ENCODE measurements at regions not wholly inside any gene's neighbourhood (a gene's known extent, or its start where the extent isn't known, plus 50 kb on each side); places are given as distances from the start of the nearest gene placed in this dataset.

DNA sequence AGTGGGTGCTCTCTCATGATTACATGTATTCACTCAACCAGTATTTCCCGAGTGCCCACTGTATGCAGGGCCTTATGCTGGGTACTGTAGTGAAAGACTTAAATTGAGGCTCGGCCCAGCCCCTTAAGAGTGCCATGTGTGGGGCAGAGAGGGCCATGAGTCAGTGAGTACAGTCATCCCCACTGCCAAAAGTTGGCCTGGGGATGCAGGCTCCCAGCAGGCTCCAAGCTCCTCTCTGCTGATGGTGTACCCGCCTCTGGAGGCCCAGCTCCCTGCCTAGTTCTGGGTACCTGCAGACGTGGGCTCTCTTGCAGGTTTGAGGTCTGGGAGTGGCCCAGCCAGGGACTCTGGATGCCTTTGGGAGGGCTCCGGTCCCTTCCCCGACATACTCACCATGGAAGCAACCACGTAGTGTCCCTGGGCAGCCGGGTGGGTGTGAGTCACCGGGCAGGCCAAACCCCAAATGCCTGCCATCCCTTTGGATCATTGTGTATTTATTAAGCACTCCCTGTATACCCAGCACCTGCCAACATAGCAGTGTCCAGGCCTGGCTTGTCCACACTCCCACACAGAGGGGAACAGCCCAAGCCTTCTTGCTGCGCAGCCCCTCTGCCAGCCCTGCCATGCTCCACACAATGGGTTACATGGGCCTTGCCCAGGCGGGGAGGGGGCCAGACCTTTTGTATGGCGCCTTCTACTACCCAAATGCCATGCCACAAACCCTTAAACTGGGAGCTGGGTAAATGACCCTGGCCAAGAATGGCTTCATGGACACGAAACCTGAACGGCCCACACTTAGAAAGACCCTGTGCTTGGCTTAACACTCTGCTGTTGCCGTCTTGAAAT lies 153.6 kb downstream of the VEGFA start:
- DNase-seq: no peak

DNA sequence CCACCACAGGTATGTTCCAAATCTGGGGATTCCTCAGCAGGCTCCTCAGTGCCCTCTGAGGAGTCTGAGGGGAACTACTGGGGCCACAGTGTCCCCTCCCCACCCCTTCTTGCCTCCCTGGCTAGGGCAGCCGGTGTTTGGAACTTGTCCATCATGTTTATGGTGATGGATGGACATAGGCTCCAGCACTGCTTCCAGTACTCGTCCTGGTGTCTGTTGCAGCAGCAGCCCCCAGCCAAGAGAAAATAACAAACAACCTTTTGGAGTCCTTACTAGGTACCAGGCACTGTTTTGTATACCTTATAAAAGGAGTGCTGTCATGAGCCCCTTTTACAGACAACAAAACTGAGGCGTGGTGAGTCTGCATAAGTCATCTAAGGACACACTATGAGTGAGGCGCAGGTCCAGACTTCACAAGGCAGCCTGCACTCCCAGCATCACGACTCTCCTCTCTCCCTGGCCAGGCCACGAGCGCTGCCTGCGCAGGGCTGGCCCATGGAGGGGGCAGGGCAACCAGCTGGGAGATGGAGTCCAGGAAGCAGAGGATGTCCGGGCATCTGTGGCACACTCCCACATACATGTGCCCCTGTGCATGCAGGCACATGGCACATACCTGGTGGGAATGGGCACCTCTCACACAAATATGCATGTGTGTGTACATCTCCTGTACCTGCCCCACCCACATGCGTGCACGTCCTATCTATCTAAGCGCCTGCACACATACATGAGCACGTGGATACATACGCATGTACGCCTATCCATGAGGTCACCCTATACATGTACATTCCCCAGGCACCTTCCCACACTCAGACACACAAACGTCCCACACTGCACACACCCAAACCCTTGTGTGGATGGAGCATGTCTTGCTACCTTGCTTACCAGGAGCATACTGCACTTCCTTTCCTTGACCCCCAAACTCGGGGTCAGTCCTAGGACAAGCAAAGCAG lies 152.7 kb downstream of the VEGFA start:
- no peak for DNase-seq

DNA sequence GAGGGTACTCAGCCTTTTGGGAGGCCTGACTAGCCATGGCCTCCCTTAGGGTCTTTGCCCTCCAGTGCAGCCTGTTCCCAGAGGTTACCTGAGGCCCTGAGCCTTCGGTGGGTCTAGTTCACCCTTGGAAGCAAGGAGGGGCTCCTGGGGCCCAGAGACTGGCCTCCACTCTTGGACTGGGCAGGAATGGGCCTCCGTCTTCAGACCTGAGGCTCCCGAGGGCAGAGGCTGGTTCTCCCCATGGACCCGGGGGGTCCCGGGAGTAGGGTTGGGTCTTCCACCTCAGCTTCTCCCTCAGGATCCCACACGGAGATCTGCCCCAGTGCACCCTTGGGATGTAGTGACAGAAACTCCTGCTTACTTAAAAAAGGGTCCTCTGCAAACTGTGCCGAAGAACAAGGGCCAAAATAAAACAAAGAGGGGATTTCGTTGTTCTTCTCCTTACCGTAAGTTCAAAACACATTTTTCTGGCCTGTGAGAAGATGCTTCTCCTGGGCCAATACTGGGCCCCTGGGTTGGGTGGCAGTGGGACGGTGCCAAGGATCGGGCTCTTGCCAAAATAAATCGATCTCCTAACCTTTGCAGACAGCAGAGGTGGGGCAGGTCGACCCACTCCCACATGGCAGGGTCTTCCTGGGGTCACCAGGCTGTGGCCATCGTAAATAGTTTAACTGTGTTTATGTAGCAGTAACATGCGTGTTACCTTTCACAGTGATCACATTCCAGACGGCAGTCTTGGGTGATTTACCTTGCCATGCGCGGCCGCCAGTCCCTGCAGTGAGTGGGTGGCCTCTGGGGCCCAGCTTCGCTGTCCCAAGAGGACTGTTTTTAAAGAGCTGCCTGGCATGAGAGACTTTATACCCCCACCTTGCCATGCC lies 151.8 kb downstream of the VEGFA start:
- no peak for DNase-seq

- no peak for DNase-seq
Observed at GRCh38 chr6:43921039-43921438, 151.0 kb downstream of the VEGFA start.

DNA sequence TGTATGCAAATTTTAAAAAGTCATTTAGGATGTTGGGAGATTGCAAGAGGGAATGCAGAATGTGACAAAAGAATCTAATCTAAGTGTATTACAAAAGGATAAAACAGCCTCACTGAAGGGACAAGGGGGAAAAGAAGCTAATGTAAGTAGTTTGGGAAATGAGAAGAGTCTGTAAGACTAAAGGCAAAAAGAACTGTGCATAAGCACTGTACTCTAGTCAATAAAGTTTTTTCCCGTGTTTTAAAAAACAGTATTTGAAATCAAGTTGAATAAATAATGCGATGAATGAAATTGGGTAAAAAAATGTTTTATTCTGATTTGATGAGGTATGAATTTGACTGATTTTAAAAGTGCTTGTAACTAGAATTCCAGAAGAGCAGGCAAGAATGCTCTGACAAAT lies 149.8 kb downstream of the VEGFA start:
- no peak for DNase-seq

DNA sequence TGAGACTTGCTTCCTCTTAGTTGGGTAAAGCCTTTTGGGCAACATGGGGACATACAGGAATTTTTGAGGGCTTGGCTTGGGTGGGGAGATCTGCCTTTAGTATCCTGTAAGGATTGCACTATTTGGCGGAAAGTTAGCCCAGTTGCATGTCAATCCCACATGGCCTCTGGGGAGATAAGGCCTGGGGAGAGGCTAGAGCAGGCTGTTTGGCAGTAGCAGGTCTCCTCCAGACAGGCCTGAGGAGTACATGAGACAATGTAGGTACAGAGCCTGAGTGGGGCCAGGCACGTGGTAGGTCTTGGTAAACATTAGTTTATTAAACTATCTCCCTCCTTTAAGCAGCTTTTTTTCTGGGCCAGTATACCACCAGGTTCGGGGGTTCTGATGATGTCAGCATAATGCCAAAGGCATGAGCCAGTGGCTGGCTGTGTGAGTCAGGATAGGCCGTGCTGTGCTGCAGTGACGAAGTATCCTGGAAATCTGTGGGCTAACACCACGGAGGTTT lies 147.9 kb downstream of the VEGFA start:
- no peak for DNase-seq

GRCh38 chr6:43916924-43917877 lies 147.2 kb downstream of the VEGFA start:
- DNase-seq: no peak

- no peak for DNase-seq
Observed at GRCh38 chr6:43915986-43916923, 146.2 kb downstream of the VEGFA start.

- DNase-seq: no peak
Observed at GRCh38 chr6:43915208-43915869, 145.3 kb downstream of the VEGFA start.

DNA sequence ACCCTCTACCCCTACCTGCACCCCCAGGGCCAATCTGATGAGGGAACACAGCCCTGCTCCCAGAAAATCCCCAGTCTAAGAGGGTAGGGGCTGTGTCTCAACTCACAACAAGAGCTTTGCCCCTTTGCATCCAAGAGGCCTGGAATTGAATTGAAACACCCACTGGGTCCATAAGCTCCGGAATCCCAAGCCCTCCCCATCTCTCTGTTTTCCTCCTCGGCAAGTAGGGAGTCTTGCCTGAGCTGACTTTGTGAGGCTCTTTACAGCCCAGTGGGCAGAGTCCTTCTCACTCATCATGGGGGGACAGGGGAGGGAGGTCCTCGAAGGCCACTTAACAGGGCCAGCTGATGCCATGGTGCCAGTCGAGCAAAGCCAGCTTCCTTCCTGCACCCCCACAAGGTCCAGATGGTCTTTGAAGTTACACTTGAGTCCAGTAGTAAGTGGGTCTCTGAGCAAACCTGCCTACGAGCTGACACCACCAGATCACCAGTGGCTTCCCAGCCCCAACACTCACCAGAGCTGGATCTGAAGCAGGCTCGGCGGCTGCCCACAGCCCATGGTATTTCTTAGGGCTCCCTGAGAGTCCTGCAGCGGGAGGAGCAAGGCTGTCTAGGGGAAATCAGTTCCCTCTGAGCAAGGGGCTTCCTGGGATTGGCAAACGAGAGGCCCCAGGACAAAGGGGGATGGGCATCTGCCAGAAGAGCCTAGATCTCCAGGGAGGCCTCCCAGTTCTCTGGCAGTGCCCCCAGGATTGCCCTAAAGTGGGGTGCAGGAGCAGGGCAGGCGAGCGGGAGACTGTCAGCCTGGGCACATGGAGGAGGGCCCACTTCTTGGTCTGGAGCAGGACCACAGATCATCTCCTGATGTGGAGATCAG lies 144.5 kb downstream of the VEGFA start:
- DNase-seq: no peak

- DNase-seq: no peak
Observed at GRCh38 chr6:43913375-43914271, 143.6 kb downstream of the VEGFA start.

DNA sequence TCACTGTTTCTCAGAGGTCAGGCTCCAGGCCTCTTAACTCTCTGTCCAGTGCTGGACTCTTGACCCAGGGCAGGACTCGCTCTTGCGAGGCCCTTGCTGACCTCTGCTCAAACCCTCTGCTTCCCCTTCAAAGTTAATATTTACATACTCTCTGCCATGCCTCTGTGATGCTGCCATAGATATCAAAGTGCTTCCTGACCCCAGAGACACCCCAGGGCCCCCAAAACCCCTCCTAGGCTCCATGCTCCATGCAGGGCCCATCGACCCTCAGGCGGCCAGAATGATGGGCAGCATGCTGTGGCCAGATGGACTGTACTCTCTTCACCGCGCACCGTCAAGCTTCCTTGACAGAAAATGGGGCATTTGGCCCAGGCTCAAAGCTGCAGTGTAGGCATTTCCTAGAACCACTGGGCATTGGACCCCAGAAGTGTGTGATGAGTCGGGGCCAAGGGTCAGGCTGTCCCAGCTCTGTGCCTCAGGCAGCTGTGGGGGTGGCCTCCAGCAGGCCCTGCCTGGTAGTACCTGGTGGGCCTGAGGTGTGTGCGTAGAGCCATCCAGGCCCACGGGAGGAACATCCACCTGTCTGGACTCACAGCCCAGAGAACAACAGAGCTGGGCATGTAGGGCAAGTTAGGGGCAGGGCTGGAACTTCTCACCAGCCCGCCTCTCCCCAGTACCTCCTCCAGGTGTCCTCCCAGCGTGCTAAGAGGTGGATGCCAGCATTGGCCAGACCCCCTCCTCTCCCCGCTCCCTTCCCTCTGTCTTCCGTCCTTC lies 142.8 kb downstream of the VEGFA start:
- DNase-seq: no peak

- DNase-seq: no peak
Observed at GRCh38 chr6:43912116-43912577, 142.1 kb downstream of the VEGFA start.

DNA sequence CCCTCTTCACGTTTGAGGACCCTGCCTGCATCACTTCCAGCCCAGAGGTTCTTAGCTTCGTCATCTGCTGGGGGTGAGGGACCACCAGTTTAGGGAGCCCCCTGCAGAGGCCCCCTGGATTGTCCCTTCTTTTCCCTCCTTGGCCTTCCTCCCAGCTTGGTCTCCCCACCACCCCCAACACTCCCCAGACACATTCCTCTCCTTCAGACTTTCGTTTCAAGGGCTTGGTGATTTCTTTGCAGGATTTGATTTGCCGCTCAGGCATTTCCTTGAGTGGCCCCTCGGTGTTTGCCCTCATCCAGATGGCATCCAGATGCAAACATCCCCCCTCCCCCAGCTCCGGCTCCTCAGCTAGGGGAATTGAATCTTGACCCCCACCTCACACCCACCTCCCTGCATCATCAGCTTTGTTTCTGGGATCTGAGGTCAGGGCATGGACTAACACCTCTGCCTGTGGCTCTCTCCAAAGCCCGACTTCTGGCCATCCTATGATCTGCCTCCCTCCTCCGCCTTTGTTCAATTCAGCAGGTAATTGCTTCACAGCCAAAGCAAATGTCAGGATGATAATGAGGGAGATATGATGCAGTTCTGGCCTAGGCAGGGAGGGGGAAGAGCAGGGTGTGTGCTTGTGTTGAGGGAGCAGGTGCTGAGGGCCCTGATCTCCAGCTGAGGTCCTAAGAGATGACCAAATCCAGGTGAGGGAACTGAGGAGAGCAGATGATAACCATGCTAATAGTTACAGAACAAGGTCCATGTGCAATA lies 141.5 kb downstream of the VEGFA start:
- DNase-seq: no peak
